A549 (cell line): ENCODE measurements at regions not wholly inside any gene's neighbourhood (a gene's known extent, or its start where the extent isn't known, plus 50 kb on each side); places are given as distances from the start of the nearest gene placed in this dataset.
A peak's percentile ranks its signal among the peaks of the same experiment; 100 is the strongest.

Experiments used
- ATAC-seq, 2 experiments: fragments of 200-7000 bp in 1 of 2; fragments of >200 bp in 1 of 2; cut with Nextera tagmentation in 1 of 2; cut with Tn5 transposase in 1 of 2; 3 replicates each; pipeline versions ENCODE4 v1.8.0 to v1.9.1; 2018 to 2020; ENCODE audit warnings: mild to moderate bottlenecking in 1 of 2, moderate library complexity in 1 of 2
- CTCF ChIA-PET: fragments of 300-600 bp; sonication (Branson Sonifier 250); formaldehyde crosslinking; extraction: SDS; loops from one replicate; lab custom pipeline; 2021; ENCODE audit warnings: antibody characterized with exemption, inconsistent platforms; lab: Yijun Ruan, JAX
- POLR2A ChIA-PET: fragments of 350-600 bp; formaldehyde crosslinking; extraction: SDS; loops from one replicate; lab custom pipeline; 2021; ENCODE audit warnings: antibody characterized with exemption, inconsistent platforms; lab: Yijun Ruan, JAX
- DNase-seq, 2 experiments: peaks; one replicate each; pipeline versions ENCODE4 v3.0.0 to v3.0.0-alpha.2; 2011 to 2016; ENCODE audit warnings: low read depth in 1 of 2, low spot score in 1 of 2
- FAIRE-seq: peaks from 2 replicates; lab custom pipeline; 2011; peaks lifted over from hg19 to GRCh38; lab: Jason Lieb, UNC
- H3K27ac ChIP-seq, 2 experiments: fragments of >200 bp; sonication (Bioruptor Twin); formaldehyde crosslinking; 3 replicates each; pipeline ENCODE4 v1.5.1; 2016 to 2017
- H3K4me1 ChIP-seq: fragments of >200 bp; sonication (Bioruptor Twin); formaldehyde crosslinking; 3 replicates; pipeline ENCODE4 v1.6.1; 2016
- H3K4me2 ChIP-seq: fragments of >200 bp; sonication (Bioruptor Twin); formaldehyde crosslinking; 3 replicates; pipeline ENCODE4 v1.6.1; 2016
- H3K4me3 ChIP-seq: fragments of >200 bp; sonication (Bioruptor Twin); formaldehyde crosslinking; 3 replicates; pipeline ENCODE4 v1.5.1; 2016
- H3K9me3 ChIP-seq: fragments of >200 bp; sonication (Bioruptor Twin); formaldehyde crosslinking; 3 replicates; pipeline ENCODE4 v1.6.1; 2016
- BCL3 ChIP-seq: fragments of >200 bp; sonication (Bioruptor Twin); formaldehyde crosslinking; IDR thresholded peaks from 3 replicates; pipeline ENCODE4 v1.6.1; 2016
- CBX2 ChIP-seq: fragments of 200-600 bp; sonication (generic); IDR thresholded peaks from 2 replicates; pipeline ENCODE4 v1.6.1; 2016; ENCODE audit warnings: low read depth, mild to moderate bottlenecking, borderline replicate concordance
- CHD2 ChIP-seq: fragments of 150-350 bp; IDR thresholded peaks from 2 replicates; pipeline ENCODE4 v1.6.1; 2014; ENCODE audit warnings: low read length; ENCODE audit not compliant: partially characterized antibody
- CHD4 ChIP-seq: fragments of 200-600 bp; sonication (generic); IDR thresholded peaks from 2 replicates; pipeline ENCODE4 v1.6.1; 2016; ENCODE audit warnings: antibody characterized with exemption, mild to moderate bottlenecking, borderline replicate concordance
- CTCF ChIP-seq: fragments of >200 bp; sonication (Bioruptor Twin); formaldehyde crosslinking; IDR thresholded peaks from 3 replicates; pipeline ENCODE4 v1.5.1; 2016
- ESRRA ChIP-seq: fragments of 150-350 bp; IDR thresholded peaks from 2 replicates; pipeline ENCODE4 v1.6.1; 2014; ENCODE audit warnings: mild to moderate bottlenecking, low read length, borderline replicate concordance
- FOSB ChIP-seq: fragments of 250-450 bp; sonication (Bioruptor Pico); IDR thresholded peaks from 2 replicates; pipeline ENCODE4 v1.5.0; 2020; ENCODE audit warnings: mild to moderate bottlenecking, moderate library complexity
- FOSL2 ChIP-seq, 2 experiments: fragments of 450-650 bp in 1 of 2; fragments of >200 bp in 1 of 2; sonication (Bioruptor Twin) in 1 of 2; formaldehyde crosslinking; IDR thresholded peaks; 2 replicates each; pipeline versions ENCODE4 v1.5.0 to v1.6.1; 2016 to 2020; ENCODE audit warnings: mild to moderate bottlenecking in 1 of 2, moderate library complexity in 1 of 2
- FOXS1 ChIP-seq: fragments of 250-450 bp; sonication (Bioruptor Pico); IDR thresholded peaks from 2 replicates; pipeline ENCODE4 v1.5.0; 2020; ENCODE audit warnings: mild to moderate bottlenecking, moderate library complexity
- GATA3 ChIP-seq: IDR thresholded peaks from 2 replicates; pipeline ENCODE4 v1.6.1; 2012; ENCODE audit warnings: borderline replicate concordance
- HDAC2 ChIP-seq: fragments of 200-600 bp; sonication (generic); IDR thresholded peaks from 2 replicates; pipeline ENCODE4 v1.6.1; 2016
- HES2 ChIP-seq: fragments of >200 bp; sonication (Bioruptor Twin); formaldehyde crosslinking; IDR thresholded peaks from 2 replicates; pipeline ENCODE4 v1.6.1; 2016
- HMGXB4 ChIP-seq: fragments of 250-450 bp; sonication (Bioruptor Pico); IDR thresholded peaks from 2 replicates; pipeline ENCODE4 v1.5.0; 2021; ENCODE audit warnings: mild to moderate bottlenecking, moderate library complexity, borderline replicate concordance
- HOXB13 ChIP-seq: fragments of 250-450 bp; sonication (Bioruptor Pico); IDR thresholded peaks from 2 replicates; pipeline ENCODE4 v1.5.0; 2020; ENCODE audit warnings: low read depth, mild to moderate bottlenecking, moderate library complexity
- JUN ChIP-seq, 2 experiments: fragments of >200 bp; sonication (Bioruptor Twin); formaldehyde crosslinking; IDR thresholded peaks; 2 replicates in 1 of 2; 3 replicates in 1 of 2; pipeline ENCODE4 v1.6.1; 2016 to 2017
- JUNB ChIP-seq: fragments of >200 bp; sonication (Bioruptor Twin); formaldehyde crosslinking; IDR thresholded peaks from 2 replicates; pipeline ENCODE4 v1.6.1; 2016
- MAFK ChIP-seq: fragments of 450-650 bp; IDR thresholded peaks from 2 replicates; pipeline ENCODE4 v1.6.1; 2014; ENCODE audit not compliant: partially characterized antibody
- PHF8 ChIP-seq: fragments of 200-600 bp; sonication (generic); IDR thresholded peaks from 2 replicates; pipeline ENCODE4 v1.6.1; 2016; ENCODE audit warnings: low read depth, mild to moderate bottlenecking, antibody characterized with exemption, moderate library complexity, borderline replicate concordance
- POLR2AphosphoS2 ChIP-seq: conservative IDR thresholded peaks from 2 replicates; pipeline ENCODE4 v1.6.1; 2012; ENCODE audit warnings: low read length, improper control_type of control experiment, inconsistent platforms
- RAD21 ChIP-seq, 2 experiments: fragments of >200 bp in 1 of 2; sonication (Bioruptor Twin) in 1 of 2; formaldehyde crosslinking in 1 of 2; IDR thresholded peaks in 1 of 2; conservative IDR thresholded peaks in 1 of 2; 2 replicates in 1 of 2; 3 replicates in 1 of 2; pipeline ENCODE4 v1.6.1; 2012 to 2018; ENCODE audit warnings: inconsistent platforms in 1 of 2
- RARB ChIP-seq: fragments of 250-450 bp; sonication (Bioruptor Pico); IDR thresholded peaks from 2 replicates; pipeline ENCODE4 v1.8.0; 2021; ENCODE audit warnings: mild to moderate bottlenecking, moderate library complexity
- REST ChIP-seq: fragments of 200-600 bp; sonication (generic); IDR thresholded peaks from 2 replicates; pipeline ENCODE4 v1.6.1; 2016; ENCODE audit warnings: antibody characterized with exemption, mild to moderate bottlenecking, moderate library complexity
- TFCP2L1 ChIP-seq: fragments of 250-450 bp; sonication (Bioruptor Pico); IDR thresholded peaks from 2 replicates; pipeline ENCODE4 v1.5.0; 2021; ENCODE audit warnings: mild to moderate bottlenecking
- ZFP36 ChIP-seq: fragments of 450-650 bp; IDR thresholded peaks from 2 replicates; pipeline ENCODE4 v1.6.1; 2014; ENCODE audit warnings: borderline replicate concordance; ENCODE audit not compliant: partially characterized antibody
- WGBS: methylation state at CpG from one replicate; pipeline ENCODE4 v1.1.6; 2017; ENCODE audit errors: missing lambda C conversion rate; 5-methylcytosine and 5-hydroxymethylcytosine counted together

- H3K4me3 ChIP-seq = no peak overlapping the region
- H3K4me1 ChIP-seq = peaks cover 3% of the 10 kb centered on the region; the same call in 2 of the 3 replicates
- DNase-seq (no peak), FAIRE-seq (no peak), ATAC-seq (no peak)
- TF ChIP-seq TFCP2L1 (CRISPR knock-in tag) = no peak
- no peak for TF ChIP-seq CTCF
- no peak for TF ChIP-seq FOSL2 (IDR thresholded peaks at IDR 0.05)
- no peak for TF ChIP-seq FOSL2 (CRISPR knock-in tag; IDR thresholded peaks at IDR 0.05)
- no peak for TF ChIP-seq JUNB
- no peak for TF ChIP-seq HDAC2
- TF ChIP-seq RARB (CRISPR knock-in tag) = no peak
- no peak for TF ChIP-seq MAFK
- no peak for TF ChIP-seq CHD4
- TF ChIP-seq CHD2 = no peak
- POLR2A ChIA-PET = no interaction called here
- H3K4me2 ChIP-seq = no peak overlapping the region
- H3K27ac ChIP-seq = no peak overlapping the region
- CTCF ChIA-PET = interaction anchor here (1.1 kb wide), 1 partner anchor 1092 kb away, joined by 3 read pairs; no protein-coding TSS in a partner anchor
- no peaks in the 10 kb centered on the region for H3K9me3 ChIP-seq
- whole genome bisulfite sequencing = 7% methylated on average over 1 of the region's 1 CpG
These were observed 303.3 kb upstream of the ZC3H12C start for GRCh38 chr11:109789901-109790300.

- H3K9me3 ChIP-seq = no peaks in the 10 kb centered on the region
- no peak overlapping the region for H3K27ac ChIP-seq
- TF ChIP-seq REST (no peak), POLR2AphosphoS2 (no peak), GATA3 (no peak), CBX2 (no peak), TFCP2L1 (CRISPR knock-in tag) (no peak)
- FAIRE-seq = no peak
- 47% methylated on average over 2 of the region's 2 CpGs for WGBS
- H3K4me3 ChIP-seq = no peak overlapping the region
- DNase-seq = no peak
- CTCF ChIA-PET = no interaction called here
- no peak overlapping the region for H3K4me2 ChIP-seq
- POLR2A ChIA-PET = no interaction called here
- peaks cover 8% of the 10 kb centered on the region; the same call in 2 of the 3 replicates for H3K4me1 ChIP-seq
- no peak for ATAC-seq
These were observed 301.9 kb upstream of the ZC3H12C start for GRCh38 chr11:109791337-109791736.

- FAIRE-seq = no peak
- TF ChIP-seq MAFK (no peak), FOSB (CRISPR knock-in tag) (no peak), HES2 (no peak), ESRRA (no peak), HMGXB4 (CRISPR knock-in tag) (no peak), PHF8 (no peak), JUN (IDR thresholded peaks at IDR 0.05) (no peak), HOXB13 (CRISPR knock-in tag) (no peak), POLR2AphosphoS2 (no peak), RAD21 (conservative IDR thresholded peaks at IDR 0.05 in 1 of 2, IDR thresholded peaks at IDR 0.05 in 1 of 2) (no peak), BCL3 (no peak), ZFP36 (no peak), CHD2 (no peak), FOXS1 (CRISPR knock-in tag) (no peak)
- TF ChIP-seq, all 56 proteins: peak for 0
- H3K4me3 ChIP-seq = no peak overlapping the region
- ChIA-PET POLR2A (no interaction called here), CTCF (no interaction called here)
- H3K27ac ChIP-seq = 0 out of 6 replicates have a peak overlapping the region, but pooled peaks of 1 of the 2 experiments have one; percentile 23
- no peak for DNase-seq
- H3K4me1 ChIP-seq = peaks cover 8% of the 10 kb centered on the region; the same call in 2 of the 3 replicates
- WGBS = 89% methylated on average over 3 of the region's 3 CpGs
- no peaks in the 10 kb centered on the region for H3K9me3 ChIP-seq
- ATAC-seq = no peak
- H3K4me2 ChIP-seq = peak overlapping the region; percentile 36; the same call in 1 of the 3 replicates
These were observed 298.7 kb upstream of the ZC3H12C start for GRCh38 chr11:109794501-109794900.
